Stomach (tissue), 8 donors: ENCODE measurements at regions not wholly inside any gene's neighbourhood (a gene's known extent, or its start where the extent isn't known, plus 50 kb on each side); places are given as distances from the start of the nearest gene placed in this dataset.
"Not testable (repeated sequence)": the region's sequence is repeated elsewhere in the genome, so short reads cannot be mapped to it uniquely, and the experiment has no call there.

Experiments used
- DNase-seq, 2 donors: peaks; one replicate each; pipeline versions ENCODE4 v3.0.0 to v3.0.0-alpha.2; 2013 to 2019
- H3K27ac ChIP-seq, 5 donors: fragments of 200-600 bp in 4 of 5; sonication (generic) in 4 of 5; one replicate each; pipeline ENCODE4 v1.5.1; 2013 to 2019; ENCODE audit warnings: mild to moderate bottlenecking in 1 of 5, moderate library complexity in 1 of 5
- H3K27me3 ChIP-seq, 3 donors: fragments of 200-600 bp; sonication (generic); one replicate each; pipeline ENCODE4 v1.5.1; 2017 to 2019; ENCODE audit warnings: mixed run types in 1 of 3
- H3K36me3 ChIP-seq, 4 donors: fragments of 200-600 bp; sonication (generic); 1 replicate in 3 of 4; 2 replicates in 1 of 4; pipeline ENCODE4 v1.5.1; 2016 to 2019
- H3K4me1 ChIP-seq, 4 donors: fragments of 200-600 bp; sonication (generic); one replicate each; pipeline ENCODE4 v1.5.1; 2016 to 2019
- H3K4me3 ChIP-seq, 4 donors: fragments of 200-600 bp; sonication (generic) in 3 of 4; one replicate each; pipeline ENCODE4 v1.5.1; 2016 to 2019; ENCODE audit warnings: mild to moderate bottlenecking in 1 of 4
- H3K9me3 ChIP-seq, 4 donors: fragments of 200-600 bp; sonication (generic); one replicate each; pipeline ENCODE4 v1.5.1; 2016 to 2019
- EP300 ChIP-seq: sonication (generic); formaldehyde crosslinking; IDR thresholded peaks from one replicate; pipeline ENCODE4 v1.6.1; 2017; ENCODE audit warnings: antibody characterized with exemption
- POLR2A ChIP-seq, 4 donors: fragments of 450-650 bp; IDR thresholded peaks; one replicate each; pipeline ENCODE4 v1.6.1; 2016; ENCODE audit warnings: antibody characterized with exemption in 4 of 4, control low read depth in 2 of 4, mild to moderate bottlenecking in 1 of 4, moderate library complexity in 1 of 4
- POLR2AphosphoS5 ChIP-seq, 3 donors: sonication (generic); formaldehyde crosslinking; IDR thresholded peaks; one replicate each; pipeline ENCODE4 v1.6.1; 2016; ENCODE audit warnings: antibody characterized with exemption in 3 of 3
- WGBS, 5 donors: extraction: QIAGEN DNeasy Blood & Tissue Kit in 3 of 5; methylation state at CpG; one replicate each; pipeline versions ENCODE4 v1.1.5 to v1.1.7; 2013 to 2018; 5-methylcytosine and 5-hydroxymethylcytosine counted together
- intact Hi-C: fragments of 100-400 bp; cut with DNase I; formaldehyde crosslinking; loops from one replicate; pipeline ENCODE4 v1.15.1; 2023; ENCODE audit warnings: low total_unique reads
- TF ChIP-seq, protein P1 (sequence below), 7 experiments: fragments of 450-650 bp in 4 of 7; fragments of 200-600 bp in 3 of 7; sonication (generic) in 3 of 7; IDR thresholded peaks; one replicate each; pipeline ENCODE4 v1.5.1; 2016 to 2019; ENCODE audit warnings: antibody characterized with exemption in 7 of 7, control low read depth in 2 of 7, mild to moderate bottlenecking in 1 of 7
- donor health status: healthy with polysubstance abuse.
- donor health status: Bipolar disorder and iron deficiency.
- donor health status: healthy.

- no peaks in the 10 kb centered on the region for H3K4me1 ChIP-seq
- no peak for DNase-seq
- no peak overlapping the region for H3K27ac ChIP-seq
- H3K9me3 ChIP-seq: peaks cover 0 to 32% (median 20%) of the 10 kb centered on the region in 4 donors
- intact Hi-C loops: no loop called here
- H3K27me3 ChIP-seq: no peaks in the 10 kb centered on the region
- no peaks in the 10 kb centered on the region for H3K36me3 ChIP-seq
- no peak overlapping the region for H3K4me3 ChIP-seq
- TF ChIP-seq EP300: no peak
- TF ChIP-seq POLR2A (IDR thresholded peaks at IDR 0.05): no peak
- no peak for TF ChIP-seq POLR2AphosphoS5 (IDR thresholded peaks at IDR 0.05)
- TF ChIP-seq, protein P1, sequence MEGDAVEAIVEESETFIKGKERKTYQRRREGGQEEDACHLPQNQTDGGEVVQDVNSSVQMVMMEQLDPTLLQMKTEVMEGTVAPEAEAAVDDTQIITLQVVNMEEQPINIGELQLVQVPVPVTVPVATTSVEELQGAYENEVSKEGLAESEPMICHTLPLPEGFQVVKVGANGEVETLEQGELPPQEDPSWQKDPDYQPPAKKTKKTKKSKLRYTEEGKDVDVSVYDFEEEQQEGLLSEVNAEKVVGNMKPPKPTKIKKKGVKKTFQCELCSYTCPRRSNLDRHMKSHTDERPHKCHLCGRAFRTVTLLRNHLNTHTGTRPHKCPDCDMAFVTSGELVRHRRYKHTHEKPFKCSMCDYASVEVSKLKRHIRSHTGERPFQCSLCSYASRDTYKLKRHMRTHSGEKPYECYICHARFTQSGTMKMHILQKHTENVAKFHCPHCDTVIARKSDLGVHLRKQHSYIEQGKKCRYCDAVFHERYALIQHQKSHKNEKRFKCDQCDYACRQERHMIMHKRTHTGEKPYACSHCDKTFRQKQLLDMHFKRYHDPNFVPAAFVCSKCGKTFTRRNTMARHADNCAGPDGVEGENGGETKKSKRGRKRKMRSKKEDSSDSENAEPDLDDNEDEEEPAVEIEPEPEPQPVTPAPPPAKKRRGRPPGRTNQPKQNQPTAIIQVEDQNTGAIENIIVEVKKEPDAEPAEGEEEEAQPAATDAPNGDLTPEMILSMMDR (IDR thresholded peaks at IDR 0.05): no peak
Observed at GRCh38 chr5:82882316-82882715, 194.9 kb downstream of the TMEM167A start.

GRCh38 chr5:82881571-82882174, 195.5 kb downstream of the TMEM167A start:
- no peak overlapping the region for H3K4me3 ChIP-seq
- no peaks in the 10 kb centered on the region for H3K27me3 ChIP-seq
- H3K27ac ChIP-seq: no peak overlapping the region
- no peaks in the 10 kb centered on the region for H3K36me3 ChIP-seq
- no peak for DNase-seq
- H3K9me3 ChIP-seq: peaks cover 0 to 32% (median 20%) of the 10 kb centered on the region in 4 donors
- H3K4me1 ChIP-seq: no peaks in the 10 kb centered on the region
- intact Hi-C loops: no loop called here
- no peak for TF ChIP-seq POLR2AphosphoS5 (IDR thresholded peaks at IDR 0.05)
- WGBS, 5 donors: 82 to 87% (median 83%) methylated on average over 2 of the region's 2 CpGs

DNA sequence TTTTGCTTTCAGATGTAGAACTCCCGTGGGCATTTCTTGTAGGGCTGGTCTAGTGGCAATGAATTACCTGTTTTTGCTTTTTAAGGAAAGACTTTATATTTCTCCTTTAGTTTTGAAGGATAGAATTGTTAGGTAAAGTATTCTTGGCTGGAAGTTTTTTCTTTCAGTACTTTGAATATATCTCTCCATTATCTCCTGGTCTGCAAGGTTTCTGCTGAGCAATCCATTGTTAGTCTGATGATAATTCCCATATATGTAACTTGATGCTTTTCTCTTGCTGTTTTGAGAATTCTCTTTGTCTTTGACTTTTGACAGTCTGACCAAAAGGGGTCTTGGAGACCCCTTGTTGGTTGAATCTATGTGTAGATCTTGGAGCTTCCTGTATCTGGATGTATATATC, 198.1 kb downstream of the TMEM167A start:
- no peak for TF ChIP-seq POLR2A (IDR thresholded peaks at IDR 0.05)
- TF ChIP-seq EP300: no peak
- WGBS, 5 donors: 62 to 92% (median 69%) methylated on average over 1 of the region's 1 CpG
- intact Hi-C loops: no loop called here
- Histone ChIP-seq H3K4me3 (no peak overlapping the region), H3K36me3 (no peaks in the 10 kb centered on the region), H3K9me3 (peaks cover 0 to 32% (median 20%) of the 10 kb centered on the region in 4 donors), H3K27me3 (no peaks in the 10 kb centered on the region), H3K4me1 (no peaks in the 10 kb centered on the region), H3K27ac (no peak overlapping the region)
- no peak for DNase-seq

- no peak overlapping the region for H3K4me3 ChIP-seq
Observed at GRCh38 chr5:82873452-82873851, 203.7 kb downstream of the TMEM167A start.

GRCh38 chr5:82872321-82873288, 204.6 kb downstream of the TMEM167A start:
- H3K9me3 ChIP-seq, H3K4me1 ChIP-seq, H3K4me3 ChIP-seq, H3K27ac ChIP-seq, H3K27me3 ChIP-seq, intact Hi-C loops, H3K36me3 ChIP-seq, DNase-seq: not testable (repeated sequence)
- 81 to 94% (median 88%) methylated on average over 22 to 29 of the region's 30 CpGs for WGBS, 5 donors

More at GRCh38 chr5:82873452-82873851, 203.7 kb downstream of the TMEM167A start:
- no peak for DNase-seq
- 27 to 85% (median 50%) methylated on average over 2 of the region's 2 CpGs for WGBS, 5 donors
- H3K4me1 ChIP-seq: no peaks in the 10 kb centered on the region
- no peaks in the 10 kb centered on the region for H3K27me3 ChIP-seq
- no peaks in the 10 kb centered on the region for H3K36me3 ChIP-seq
- TF ChIP-seq EP300: no peak
- no peak for TF ChIP-seq POLR2A (IDR thresholded peaks at IDR 0.05)
- intact Hi-C loops: no loop called here
- no peak overlapping the region for H3K27ac ChIP-seq
- H3K9me3 ChIP-seq: peaks cover 0 to 3% (median 0%) of the 10 kb centered on the region in 4 donors

GRCh38 chr5:82865625-82866024, 211.6 kb downstream of the TMEM167A start:
- Histone ChIP-seq H3K27me3 (no peaks in the 10 kb centered on the region), H3K36me3 (no peaks in the 10 kb centered on the region), H3K4me1 (no peaks in the 10 kb centered on the region), H3K9me3 (no peaks in the 10 kb centered on the region), H3K4me3 (no peak overlapping the region), H3K27ac (no peak overlapping the region)
- TF ChIP-seq, protein P1 (IDR thresholded peaks at IDR 0.05): no peak
- TF ChIP-seq POLR2A (IDR thresholded peaks at IDR 0.05): no peak
- no peak for TF ChIP-seq POLR2AphosphoS5 (IDR thresholded peaks at IDR 0.05)
- no peak for TF ChIP-seq EP300
- WGBS, 5 donors: 88 to 95% (median 91%) methylated on average over 3 of the region's 3 CpGs
- DNase-seq: no peak
- intact Hi-C loops: no loop called here
